GM21737 (cell line): ENCODE measurements at regions not wholly inside any gene's neighbourhood (a gene's known extent, or its start where the extent isn't known, plus 50 kb on each side); places are given as distances from the start of the nearest gene placed in this dataset.
"Not testable (repeated sequence)": the region's sequence is repeated elsewhere in the genome, so short reads cannot be mapped to it uniquely, and the experiment has no call there.

Experiments
- ATAC-seq: cut with Tn5 transposase; IDR thresholded peaks from one replicate; pipeline ENCODE4 v1.9.1; 2021; ENCODE audit warnings: mild to moderate bottlenecking, moderate library complexity; ENCODE audit not compliant: unreplicated experiment

DNA sequence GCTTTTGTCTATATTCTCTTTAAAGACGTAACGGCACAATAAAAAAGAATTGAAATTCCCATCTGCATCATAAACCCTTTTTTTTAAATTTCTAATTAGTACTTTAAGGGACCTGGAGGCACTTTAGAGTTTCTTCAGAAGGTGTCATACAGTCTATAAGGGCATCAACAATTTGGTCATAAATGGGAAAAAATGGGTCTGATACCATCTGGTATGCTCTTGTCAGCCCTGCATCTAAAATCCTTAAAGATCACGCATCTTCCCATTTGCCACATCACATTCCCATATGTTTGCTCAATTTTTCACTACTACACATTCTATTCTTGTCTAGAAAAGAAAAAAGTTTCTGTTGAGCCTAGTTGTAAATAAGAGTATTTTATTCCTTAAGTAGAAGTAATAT, 53.8 kb downstream of the COX7C start:
- no peak for ATAC-seq

DNA sequence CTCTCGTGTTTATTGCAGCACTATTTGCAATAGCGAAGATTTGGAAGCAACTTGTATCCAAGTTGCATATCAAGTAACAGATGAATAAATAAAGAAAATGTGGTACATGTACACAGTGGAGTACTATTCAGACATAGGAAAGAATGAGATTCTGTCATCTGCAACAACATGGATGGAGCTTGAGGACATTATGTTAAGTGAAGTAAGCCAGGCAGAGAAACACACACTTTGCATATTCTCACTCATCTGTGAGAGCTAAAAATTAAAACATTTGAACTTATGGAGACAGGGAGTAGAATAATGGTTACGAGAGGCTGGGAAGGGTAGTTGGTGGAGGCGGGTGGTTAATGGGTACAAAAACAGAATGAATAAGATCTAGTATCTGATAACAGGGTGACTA, 56.3 kb downstream of the COX7C start:
- ATAC-seq: no peak

DNA sequence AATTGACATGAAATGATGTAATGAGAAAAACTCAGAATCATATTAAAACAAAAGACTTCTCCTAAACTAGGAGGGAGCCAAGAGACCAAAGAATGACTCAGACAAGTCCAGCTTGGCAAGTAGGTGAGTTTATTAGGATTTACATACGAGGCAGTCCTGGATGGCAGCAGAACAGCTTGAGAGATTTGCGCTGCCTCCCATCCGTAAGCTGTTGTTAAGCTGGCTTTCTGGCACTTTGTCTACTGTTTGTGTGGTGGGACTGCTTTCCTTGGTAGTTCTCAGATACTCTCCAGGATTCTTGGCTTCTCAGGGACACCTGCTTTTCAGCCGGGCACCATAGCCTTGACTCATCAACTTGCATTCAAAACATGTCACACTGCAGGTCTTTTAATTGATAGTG, 57.6 kb downstream of the COX7C start:
- ATAC-seq: no peak

DNA sequence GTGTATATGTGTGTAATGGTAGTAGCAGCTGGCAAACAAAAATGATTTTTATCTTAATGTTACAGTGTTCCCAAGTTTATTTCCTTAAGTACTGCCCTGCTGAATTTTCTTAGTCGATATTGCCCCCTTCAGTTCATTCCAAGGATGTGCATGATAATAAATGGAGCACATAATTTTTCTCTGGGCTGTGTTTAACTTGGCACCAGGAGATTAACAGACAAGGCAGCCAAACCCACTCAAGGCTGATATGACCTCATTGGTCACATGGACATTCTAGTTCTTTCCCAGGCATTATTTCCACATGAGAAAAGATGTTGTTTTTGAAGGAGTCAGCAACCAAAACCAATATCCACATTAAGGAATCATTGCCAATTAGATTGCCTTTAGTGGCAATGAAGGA, 61.8 kb downstream of the COX7C start:
- peak; percentile 66 for ATAC-seq

DNA sequence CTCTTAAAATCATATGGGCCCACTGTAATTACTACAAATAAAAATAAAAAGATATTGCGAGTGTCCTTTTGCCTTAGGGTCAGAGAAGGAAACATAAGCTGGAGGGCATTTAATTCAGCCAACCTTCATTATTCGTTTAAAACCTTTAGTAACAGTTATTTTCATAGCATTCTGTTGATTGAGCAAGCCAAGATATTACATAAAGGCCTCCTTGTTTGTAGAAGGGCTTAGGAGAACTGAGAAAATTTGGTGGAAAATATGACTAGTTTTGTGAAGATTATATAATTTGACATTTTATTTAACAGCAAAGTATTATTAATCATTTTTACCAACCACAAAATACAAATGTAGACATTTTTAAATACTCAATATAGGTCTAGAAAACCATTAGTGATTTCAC, 62.2 kb downstream of the COX7C start:
- no peak for ATAC-seq

DNA sequence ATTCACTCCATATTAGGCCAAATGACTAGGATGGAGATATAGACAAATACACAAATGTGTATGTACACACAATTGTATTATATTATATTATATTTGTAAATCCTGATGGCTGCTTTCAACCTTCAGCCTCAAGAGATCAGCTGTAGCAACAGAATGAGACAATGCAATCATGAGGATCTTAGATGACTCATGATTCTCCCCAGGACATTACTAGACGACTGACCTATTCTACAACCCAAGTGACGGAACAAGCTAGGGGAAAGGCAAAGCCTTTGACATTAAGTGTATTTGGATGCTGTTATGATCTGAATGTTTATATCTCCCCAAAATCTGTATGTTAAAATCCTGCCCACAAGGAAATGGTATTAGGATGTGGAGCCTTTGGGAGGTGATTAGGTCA, 66.5 kb downstream of the COX7C start:
- no peak for ATAC-seq

DNA sequence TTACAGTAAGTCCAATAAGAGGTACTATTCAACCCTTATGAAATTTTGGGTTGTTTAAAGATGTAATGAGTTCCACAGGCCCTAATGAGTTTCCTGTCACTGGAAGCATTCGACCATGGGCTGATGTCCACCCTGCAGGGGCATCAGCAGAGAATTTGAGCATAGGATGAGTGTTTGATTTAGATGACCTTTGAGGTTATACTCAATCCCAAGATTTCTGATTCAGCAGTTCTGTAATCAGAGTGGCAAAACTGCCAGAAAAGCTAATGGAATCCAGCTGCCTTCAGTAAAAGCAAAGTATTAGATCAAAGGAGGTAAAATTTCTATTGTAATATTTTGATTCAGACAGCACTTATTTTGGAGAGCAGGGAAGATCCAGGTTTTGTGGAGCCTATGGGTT, 68.3 kb downstream of the COX7C start:
- no peak for ATAC-seq

DNA sequence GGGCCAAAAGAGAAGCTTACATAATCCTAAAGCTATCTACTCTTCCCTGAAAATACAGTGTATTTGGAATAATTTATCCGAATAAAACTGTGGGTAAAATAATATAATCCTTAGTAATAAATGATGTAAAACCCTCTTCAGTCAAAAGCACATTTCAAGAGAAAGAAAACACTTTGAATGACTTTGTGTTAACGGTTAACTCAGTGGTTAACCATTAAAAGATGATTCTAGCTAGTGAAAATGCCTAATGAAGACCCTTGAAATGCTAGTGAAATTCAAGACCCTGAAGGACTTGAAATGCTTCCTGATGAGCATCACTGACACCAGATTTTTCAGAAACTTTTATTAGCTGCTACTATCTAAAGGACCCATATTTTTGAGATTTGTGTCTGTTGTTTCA, 70.7 kb downstream of the COX7C start:
- ATAC-seq: no peak

DNA sequence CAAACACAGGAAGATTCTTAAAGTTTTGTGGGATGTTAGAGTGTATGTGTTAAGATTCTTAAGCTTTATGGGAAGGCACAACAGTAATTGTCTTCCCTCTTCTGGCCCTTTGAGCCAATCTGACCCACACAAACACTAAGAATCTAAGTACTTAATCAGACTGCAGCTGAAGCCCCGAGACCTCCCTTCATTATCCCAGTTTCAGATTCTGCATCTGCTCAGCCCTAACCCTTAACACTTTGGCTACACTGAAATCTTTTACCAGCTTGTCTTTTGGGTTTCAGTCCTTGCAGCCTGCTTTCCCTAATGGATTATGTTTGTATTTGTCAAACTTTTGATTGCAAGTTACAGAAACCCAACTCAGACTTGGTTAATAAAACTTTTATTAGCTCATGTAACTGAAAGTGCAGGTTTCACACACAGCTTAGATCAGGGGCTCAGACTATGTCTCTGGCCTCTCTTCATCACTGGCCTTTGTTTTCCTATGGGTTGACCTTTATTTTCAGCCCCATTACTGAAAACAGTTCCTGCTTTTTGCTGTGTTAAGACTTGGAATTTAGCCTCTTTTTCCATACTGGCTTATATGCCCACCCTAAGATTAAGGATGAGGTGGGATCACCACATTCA, 71.5 kb downstream of the COX7C start:
- no peak for ATAC-seq

DNA sequence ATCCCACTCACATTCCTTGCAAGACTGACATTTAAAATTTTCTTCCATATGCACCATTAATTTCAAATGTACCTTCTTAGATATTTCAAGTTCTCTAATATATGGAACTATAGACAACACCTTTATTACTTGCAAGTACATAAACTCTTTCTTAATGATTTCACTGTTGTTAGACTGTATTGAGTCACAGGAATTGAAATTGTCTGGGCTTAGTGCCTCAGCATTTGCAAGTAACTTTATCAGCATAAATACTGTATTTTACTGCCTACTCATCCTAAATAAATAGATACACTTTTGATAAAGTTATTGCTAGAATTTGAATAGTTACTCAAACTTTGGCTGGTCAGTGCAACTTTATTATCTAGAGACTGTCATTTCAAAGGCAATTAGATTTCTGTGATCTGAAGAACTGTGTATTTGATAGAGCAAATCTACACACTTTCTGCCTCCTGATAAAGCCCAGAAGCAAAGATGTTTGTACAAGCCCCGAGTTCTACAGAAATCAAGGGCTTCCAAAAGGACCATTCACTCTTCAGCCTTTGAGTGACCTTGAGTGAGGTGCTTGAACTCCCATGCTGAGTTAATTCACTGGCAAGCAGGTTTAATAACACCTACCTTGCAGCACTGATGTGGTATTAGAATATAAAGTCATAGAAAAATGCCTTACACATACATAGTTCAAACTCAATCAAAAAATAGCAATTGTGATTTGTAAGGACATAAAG, 91.6 kb downstream of the COX7C start:
- no peak for ATAC-seq

DNA sequence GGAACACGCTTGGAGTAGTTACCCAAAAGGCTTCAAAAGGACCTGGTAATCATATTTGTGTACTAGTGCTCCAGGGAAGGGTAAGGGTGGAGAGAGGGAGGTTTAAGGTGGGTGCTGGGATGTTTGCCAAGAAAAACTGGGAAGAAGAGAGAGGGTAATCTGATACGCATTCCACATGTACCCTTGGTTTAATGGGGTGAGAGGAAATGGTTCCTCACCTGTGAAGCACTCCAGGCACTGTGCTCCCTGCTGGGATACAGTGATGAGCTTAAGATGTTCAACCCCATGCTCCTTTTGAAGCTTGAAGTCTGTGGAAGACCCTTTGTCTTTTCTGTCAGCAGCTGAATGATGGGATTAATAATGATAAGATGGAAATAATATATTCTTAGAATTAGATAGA, 98.4 kb downstream of the COX7C start:
- ATAC-seq: no peak

DNA sequence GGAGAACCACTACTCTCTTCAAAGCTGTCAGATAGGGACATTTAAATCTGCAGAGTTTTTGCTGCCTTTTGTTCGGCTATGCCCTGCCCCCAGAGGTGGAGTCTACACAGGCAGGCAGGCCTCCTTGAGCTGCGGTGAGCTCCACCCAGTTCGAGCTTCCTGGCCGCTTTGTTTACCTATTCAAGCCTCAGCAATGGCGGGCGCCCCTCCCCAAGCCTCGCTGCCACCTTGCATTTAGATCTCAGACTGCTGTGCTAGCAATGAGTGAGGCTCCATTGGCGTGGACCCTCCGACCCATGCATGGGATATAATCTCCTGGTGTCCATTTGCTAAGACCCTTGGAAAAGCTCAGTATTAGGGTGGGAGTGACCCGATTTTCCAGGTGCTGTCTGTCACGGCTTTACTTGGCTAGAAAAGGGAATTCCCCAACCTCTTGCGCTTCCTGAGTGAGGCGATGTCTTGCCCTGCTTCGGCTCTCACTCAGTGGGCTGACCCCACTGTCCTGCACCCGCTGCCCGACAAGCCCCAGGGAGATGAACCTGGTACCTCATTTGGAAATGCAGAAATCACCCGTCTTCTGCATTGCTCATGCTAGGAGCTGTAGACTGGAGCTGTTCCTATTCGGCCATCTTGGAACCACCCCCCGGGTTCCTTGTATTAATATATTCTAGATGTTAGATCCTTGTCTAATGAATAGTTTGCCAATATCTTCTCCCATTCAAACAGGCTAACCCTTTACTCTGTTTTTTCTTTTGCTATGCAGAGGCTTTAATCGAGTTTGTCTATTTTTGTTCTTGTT, 113.8 kb downstream of the COX7C start:
- not testable (repeated sequence) for ATAC-seq

DNA sequence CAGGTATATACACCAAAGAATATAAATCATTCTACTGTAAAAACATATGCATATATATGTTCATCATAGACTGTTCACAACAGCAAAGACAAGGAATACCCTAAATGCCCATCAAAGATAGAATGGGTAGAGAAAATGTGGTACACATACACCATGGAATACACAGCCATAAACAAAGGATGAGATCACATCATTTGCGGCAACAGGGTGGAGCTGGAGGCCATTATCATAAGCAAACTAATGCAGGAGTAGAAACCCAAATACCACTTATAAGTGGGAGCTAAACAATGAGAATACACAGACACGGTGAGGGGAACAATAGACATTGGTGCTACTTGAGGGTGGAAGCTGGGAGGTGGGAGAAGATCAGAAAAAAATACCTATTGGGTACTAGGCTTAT, 117.6 kb downstream of the COX7C start:
- ATAC-seq: no peak

DNA sequence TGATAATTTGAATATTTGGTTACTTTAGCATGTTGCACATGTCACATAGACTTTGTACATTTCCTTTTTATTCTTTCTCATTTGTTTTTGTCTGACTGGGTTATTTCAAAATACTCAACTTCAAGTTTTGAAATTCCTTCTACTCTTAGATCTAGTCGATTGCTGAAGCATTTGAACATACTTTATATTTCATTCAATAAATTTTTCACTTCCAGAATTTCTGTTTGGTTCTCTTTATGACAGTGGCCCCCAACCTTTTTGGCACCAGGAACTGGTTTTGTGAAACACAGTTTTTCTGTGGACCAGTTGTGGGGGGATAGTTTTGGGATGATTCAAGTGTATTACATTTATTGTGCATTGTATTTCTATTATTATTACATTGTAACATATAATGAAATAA, 119.8 kb downstream of the COX7C start:
- no peak for ATAC-seq

DNA sequence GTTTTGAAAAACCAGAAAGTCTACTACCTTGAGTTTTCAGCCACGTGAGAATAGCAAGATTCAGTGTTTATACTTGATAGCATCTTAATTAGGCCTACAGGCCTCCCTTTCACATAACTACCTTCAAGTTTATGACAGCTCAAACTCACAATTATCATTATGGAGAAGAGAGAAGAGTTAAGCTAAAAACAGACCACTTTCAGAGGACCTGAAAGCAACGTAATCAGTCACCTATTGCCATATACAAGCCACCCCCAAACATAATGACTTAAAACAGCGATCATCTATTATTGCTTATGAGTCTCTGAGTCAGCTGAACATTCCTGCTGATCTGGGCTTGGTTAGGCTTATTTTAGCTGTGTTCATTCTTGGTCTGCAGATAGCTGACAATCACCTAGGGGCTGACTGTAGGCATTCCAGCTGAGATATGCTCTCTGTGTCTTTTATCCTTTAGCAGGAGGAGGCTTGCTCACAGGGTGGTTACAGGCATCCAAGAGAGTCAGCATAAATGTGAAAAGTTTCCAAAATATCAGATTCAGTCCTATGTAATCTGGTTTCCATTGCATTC, 130.9 kb downstream of the COX7C start:
- ATAC-seq: no peak

DNA sequence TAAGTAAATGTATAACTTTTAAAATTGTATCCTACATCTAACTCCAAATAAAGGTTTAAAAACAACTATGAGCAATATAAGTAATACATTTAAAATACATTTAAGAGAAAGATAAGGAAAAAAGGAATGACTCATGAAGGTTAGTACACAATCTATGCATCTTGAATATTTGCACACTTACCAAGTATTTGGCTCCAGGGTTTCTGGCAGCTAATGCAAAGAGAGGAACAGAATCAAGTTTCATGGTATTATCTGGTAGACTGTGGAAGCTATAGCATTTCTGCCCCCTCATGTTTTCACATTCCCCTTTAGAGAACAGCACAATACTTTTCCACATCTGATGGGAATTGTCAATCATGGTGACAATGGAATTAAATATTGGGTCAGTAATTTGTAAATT, 132.1 kb downstream of the COX7C start:
- no peak for ATAC-seq

DNA sequence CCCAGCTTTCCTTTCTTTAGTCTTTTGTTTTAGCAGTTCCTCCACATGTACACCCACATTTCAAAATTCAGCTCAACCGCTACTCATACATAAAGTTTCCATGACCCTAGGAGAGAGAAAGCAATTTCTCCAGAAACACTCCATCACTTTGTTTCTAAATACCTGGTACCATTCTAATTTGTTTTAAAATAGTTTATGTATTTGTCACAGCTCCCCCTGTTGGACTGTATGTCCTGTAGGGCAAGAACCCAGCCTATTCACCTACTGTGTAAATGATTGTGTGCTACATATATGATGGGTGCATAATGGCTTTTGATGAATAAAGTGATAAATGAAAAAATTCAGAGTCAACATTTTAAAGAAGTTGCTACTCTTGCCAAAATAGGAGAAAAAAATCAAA, 139.1 kb downstream of the COX7C start:
- no peak for ATAC-seq

DNA sequence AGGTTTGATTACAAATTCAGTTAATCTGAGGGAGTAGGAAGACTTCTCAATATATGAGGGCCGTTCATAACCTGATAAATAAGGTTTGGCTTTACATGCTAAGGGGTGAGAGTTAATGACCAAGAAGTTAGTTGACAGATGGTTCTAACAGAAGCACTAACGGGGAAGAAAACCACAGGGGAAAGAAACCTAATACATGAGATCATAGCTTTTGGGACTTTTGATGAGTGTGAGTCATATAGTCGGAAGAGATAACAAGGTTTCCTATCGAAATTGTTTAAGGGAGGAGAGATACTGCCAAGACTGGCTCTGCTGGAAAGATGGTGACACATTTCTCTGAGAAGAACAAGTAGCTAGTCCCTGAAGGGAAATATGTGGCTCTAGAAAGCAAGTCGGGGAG, 140.1 kb downstream of the COX7C start:
- ATAC-seq: no peak

DNA sequence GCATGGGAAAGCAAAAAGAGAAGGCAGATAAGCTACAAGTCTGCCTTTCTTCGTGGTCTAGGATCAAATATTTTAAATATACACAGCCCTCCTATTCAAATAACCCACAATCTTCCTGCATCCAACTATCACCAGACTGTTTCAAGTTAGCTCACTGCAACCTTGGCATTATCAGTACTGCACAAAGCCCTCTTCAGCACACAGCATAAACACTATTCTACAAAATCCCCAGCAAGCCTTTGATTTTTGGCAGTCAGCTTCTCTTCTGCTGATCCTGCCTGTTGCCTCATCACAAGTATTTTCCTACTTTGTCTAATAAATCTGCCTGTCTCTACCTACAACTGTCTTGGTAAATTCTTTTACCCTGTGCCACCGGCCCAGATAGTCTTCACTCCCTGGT, 142.9 kb downstream of the COX7C start:
- no peak for ATAC-seq

DNA sequence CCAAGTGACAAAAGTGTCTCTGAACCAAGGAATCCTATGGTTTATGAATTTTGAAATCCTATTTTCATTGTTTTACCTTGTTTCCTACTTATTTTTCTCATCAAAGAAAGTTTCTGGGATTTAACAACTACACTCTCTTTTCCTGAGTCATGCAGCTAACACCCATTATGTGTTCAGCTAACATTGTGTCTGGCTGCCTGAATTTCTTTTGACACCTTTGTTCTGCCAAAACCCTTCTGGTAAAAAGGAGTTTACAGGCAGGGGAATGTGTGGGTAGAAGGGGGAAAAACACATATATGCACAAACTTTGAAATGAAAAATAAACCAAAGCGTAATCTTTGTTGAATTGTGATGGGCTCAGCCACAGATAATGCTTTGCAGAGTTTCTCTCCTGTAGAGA, 146.2 kb downstream of the COX7C start:
- no peak for ATAC-seq

DNA sequence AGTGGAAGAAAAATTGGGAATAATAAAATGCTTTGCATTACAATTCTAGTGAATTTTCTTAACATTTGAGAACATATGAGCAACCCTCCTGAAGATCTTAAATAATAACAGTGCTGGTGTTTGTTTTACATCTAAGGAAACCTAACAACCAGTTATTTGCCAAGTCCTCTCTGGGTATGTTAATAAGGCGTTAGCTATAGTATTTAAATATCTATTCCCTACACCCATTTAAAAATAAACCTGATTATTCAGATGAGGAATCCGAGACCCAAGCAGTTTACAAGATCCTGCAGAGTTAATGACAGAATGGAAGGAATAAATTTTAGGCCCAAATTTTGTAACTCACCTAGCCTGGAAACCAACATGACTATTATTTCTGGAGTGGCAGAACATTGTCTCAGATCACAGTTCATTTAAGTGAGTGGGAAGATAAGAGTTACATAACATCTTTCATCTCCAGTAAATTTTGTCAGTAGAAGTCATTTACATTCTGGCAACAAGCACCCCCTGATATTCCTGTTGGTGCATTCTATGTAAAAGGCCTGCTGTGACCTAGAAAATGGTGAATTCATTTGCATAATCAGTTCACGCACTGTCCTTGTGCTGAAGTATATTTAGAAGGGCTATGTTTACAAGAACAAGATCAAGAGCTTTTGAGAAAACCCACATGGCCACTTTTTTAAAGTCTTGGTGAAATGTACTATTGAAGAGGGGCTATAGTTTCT, 148.2 kb downstream of the COX7C start:
- ATAC-seq: no peak
